GM23338 (cell line): ENCODE measurements at regions not wholly inside any gene's neighbourhood (a gene's known extent, or its start where the extent isn't known, plus 50 kb on each side); places are given as distances from the start of the nearest gene placed in this dataset.
"Not testable (repeated sequence)": the region's sequence is repeated elsewhere in the genome, so short reads cannot be mapped to it uniquely, and the experiment has no call there.

Experiments
- ATAC-seq: fragments of 200-7000 bp; cut with Tn5 transposase; 3 replicates; pipeline ENCODE4 v1.9.1; 2020
- DNase-seq: peaks from one replicate; pipeline ENCODE4 v3.0.0-alpha.2; 2015; ENCODE audit warnings: low spot score
- H2AFZ ChIP-seq: fragments of 200-600 bp; sonication (generic); 2 replicates; pipeline ENCODE4 v1.8.0; 2016; ENCODE audit warnings: antibody characterized with exemption, mild to moderate bottlenecking, moderate library complexity
- H3F3A ChIP-seq: fragments of 200-600 bp; sonication (generic); replicated peaks from 2 replicates; pipeline ENCODE4 v1.8.0; 2017; ENCODE audit warnings: antibody characterized with exemption, mixed run types, low read depth
- H3K27ac ChIP-seq: fragments of 200-600 bp; sonication (generic); 2 replicates; pipeline ENCODE4 v1.6.1; 2016; ENCODE audit warnings: low read depth
- H3K27me3 ChIP-seq: fragments of 200-600 bp; sonication (generic); 2 replicates; pipeline ENCODE4 v1.8.0; 2016; ENCODE audit warnings: mild to moderate bottlenecking, mixed run types, moderate library complexity; ENCODE audit not compliant: insufficient read depth
- H3K36me3 ChIP-seq: fragments of 200-600 bp; sonication (generic); 2 replicates; pipeline ENCODE4 v1.8.0; 2016; ENCODE audit warnings: mild to moderate bottlenecking; ENCODE audit not compliant: insufficient read depth
- H3K4me1 ChIP-seq: fragments of 200-600 bp; sonication (generic); 2 replicates; pipeline ENCODE4 v1.8.0; 2016; ENCODE audit warnings: mild to moderate bottlenecking, moderate library complexity; ENCODE audit not compliant: insufficient read depth
- H3K4me2 ChIP-seq: fragments of 200-600 bp; sonication (generic); 2 replicates; pipeline ENCODE4 v1.7.1; 2017; ENCODE audit warnings: mixed run types
- H3K4me3 ChIP-seq: fragments of 200-600 bp; sonication (generic); 2 replicates; pipeline ENCODE4 v1.6.1; 2016; ENCODE audit warnings: mixed run types
- H3K79me2 ChIP-seq: fragments of 200-600 bp; sonication (generic); replicated peaks from 2 replicates; pipeline ENCODE4 v1.8.0; 2017; ENCODE audit warnings: mild to moderate bottlenecking; ENCODE audit not compliant: insufficient read depth
- H3K9me2 ChIP-seq: fragments of 200-600 bp; sonication (generic); 2 replicates; pipeline ENCODE4 v1.8.0; 2017; ENCODE audit not compliant: insufficient read depth
- H4K20me1 ChIP-seq: fragments of 200-600 bp; sonication (generic); replicated peaks from 2 replicates; pipeline ENCODE4 v1.8.0; 2017; ENCODE audit warnings: mild to moderate bottlenecking; ENCODE audit not compliant: insufficient read depth
- H3K27ac Mint-ChIP-seq: 2 replicates; pipeline ENCODE4 v1.8.0; 2020; ENCODE audit warnings: inconsistent platforms, mild to moderate bottlenecking, moderate library complexity, mixed read lengths
- H3K27me3 Mint-ChIP-seq: 3 replicates; pipeline ENCODE4 v1.8.0; 2022; ENCODE audit warnings: low read depth, mild to moderate bottlenecking, moderate library complexity, mixed read lengths, inconsistent platforms; ENCODE audit not compliant: insufficient read depth, poor library complexity
- H3K36me3 Mint-ChIP-seq: 3 replicates; pipeline ENCODE4 v1.8.0; 2021; ENCODE audit warnings: low read depth, mild to moderate bottlenecking, inconsistent platforms, moderate library complexity, mixed read lengths
- H3K4me1 Mint-ChIP-seq: 3 replicates; pipeline ENCODE4 v1.8.0; 2020; ENCODE audit warnings: mild to moderate bottlenecking, inconsistent platforms, mixed read lengths
- H3K4me3 Mint-ChIP-seq: 3 replicates; pipeline ENCODE4 v1.8.0; 2021; ENCODE audit warnings: moderate library complexity, mild to moderate bottlenecking, inconsistent platforms, mixed read lengths
- H3K9me3 Mint-ChIP-seq: 3 replicates; pipeline ENCODE4 v1.8.0; 2020; ENCODE audit warnings: moderate library complexity, mild to moderate bottlenecking, inconsistent platforms, mixed read lengths
- CTCF ChIP-seq, 2 experiments: fragments of 200-600 bp in 1 of 2; sonication (generic) in 1 of 2; conservative IDR thresholded peaks; 2 replicates each; pipeline versions ENCODE4 v1.5.1 to v1.6.1; 2016 to 2017; ENCODE audit warnings: antibody characterized with exemption in 2 of 2, low read depth in 2 of 2, mild to moderate bottlenecking in 2 of 2, moderate library complexity in 1 of 2
- EZH2 ChIP-seq: fragments of 200-600 bp; sonication (generic); IDR thresholded peaks from one replicate; pipeline ENCODE4 v1.8.0; 2017; ENCODE audit warnings: antibody characterized with exemption, mild to moderate bottlenecking, low read depth; ENCODE audit not compliant: unreplicated experiment
- EZH2phosphoT487 ChIP-seq: fragments of 200-600 bp; sonication (generic); IDR thresholded peaks from one replicate; pipeline ENCODE4 v1.8.1; 2018; ENCODE audit warnings: antibody characterized with exemption; ENCODE audit not compliant: unreplicated experiment
- JUNB ChIP-seq: IDR thresholded peaks from one replicate; pipeline ENCODE4 v1.6.1; 2016; ENCODE audit warnings: antibody characterized with exemption; ENCODE audit not compliant: unreplicated experiment
- POLR2AphosphoS5 ChIP-seq: IDR thresholded peaks from 2 replicates; pipeline ENCODE4 v1.6.1; 2016; ENCODE audit warnings: antibody characterized with exemption, low read depth
- REST ChIP-seq: IDR thresholded peaks from one replicate; pipeline ENCODE4 v1.6.1; 2018; ENCODE audit warnings: antibody characterized with exemption; ENCODE audit not compliant: unreplicated experiment
- STAT1 ChIP-seq: IDR thresholded peaks from one replicate; pipeline ENCODE4 v1.6.1; 2016; ENCODE audit warnings: antibody characterized with exemption; ENCODE audit not compliant: unreplicated experiment
- ZNF331 ChIP-seq: fragments of 250-450 bp; sonication (Bioruptor Pico); IDR thresholded peaks from 2 replicates; pipeline ENCODE4 v1.5.0; 2020; ENCODE audit warnings: low read depth, mild to moderate bottlenecking, moderate library complexity
- TF ChIP-seq, protein P1 (sequence below): fragments of 250-450 bp; sonication (Bioruptor Pico); IDR thresholded peaks from 2 replicates; pipeline ENCODE4 v1.5.0; 2020; ENCODE audit warnings: mild to moderate bottlenecking, moderate library complexity

- H3K4me3 Mint-ChIP-seq, H3K27ac ChIP-seq, H3K36me3 Mint-ChIP-seq, H4K20me1 ChIP-seq, H2AFZ ChIP-seq, H3K9me2 ChIP-seq, H3K27ac Mint-ChIP-seq, H3K4me3 ChIP-seq, H3K36me3 ChIP-seq, H3K79me2 ChIP-seq, H3K4me1 Mint-ChIP-seq, H3K4me2 ChIP-seq, H3K27me3 ChIP-seq, H3F3A ChIP-seq: not testable (repeated sequence)
- ATAC-seq (peak; percentile 41), DNase-seq (peak; percentile 54)
- H3K9me3 Mint-ChIP-seq = peaks cover 13% of the 10 kb centered on the region
- peaks cover 12% of the 10 kb centered on the region; the same call in 1 of the 2 replicates for H3K4me1 ChIP-seq
- peaks cover 11% of the 10 kb centered on the region for H3K27me3 Mint-ChIP-seq
- peak; percentile 56 to 78 for TF ChIP-seq CTCF (conservative IDR thresholded peaks at IDR 0.05; ENCODE audit: low read depth in 2 of 2)
These were observed 60.7 kb upstream of the PPP2R2D start for GRCh38 chr10:131839880-131840787.

DNA sequence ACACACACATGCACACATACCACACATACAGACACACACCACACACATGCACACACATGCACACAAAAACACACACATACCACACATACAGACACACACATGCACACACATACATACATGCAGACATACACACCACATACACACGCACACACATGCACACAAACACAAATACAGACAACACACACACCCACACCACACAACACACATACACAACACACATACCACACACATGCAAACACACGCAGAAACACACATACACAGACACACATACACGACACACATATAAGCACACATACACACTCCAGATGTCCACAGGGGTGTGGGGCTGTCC, 60.1 kb upstream of the PPP2R2D start:
- Histone ChIP-seq H3K9me2 (no peaks in the 10 kb centered on the region), H3K4me3 (no peak overlapping the region), H3K36me3 (no peaks in the 10 kb centered on the region), H3K79me2 (no peaks in the 10 kb centered on the region), H3K4me1 (peaks cover 8% of the 10 kb centered on the region; the same call in 1 of the 2 replicates), H2AFZ (no peak overlapping the region), H3K27me3 (no peaks in the 10 kb centered on the region), H3K27ac (no peak overlapping the region), H4K20me1 (no peaks in the 10 kb centered on the region), H3K4me2 (no peak overlapping the region), H3F3A (no peaks in the 10 kb centered on the region)
- Mint-ChIP-seq H3K27me3 (peaks cover 11% of the 10 kb centered on the region), H3K36me3 (peaks cover 4% of the 10 kb centered on the region; the same call in 2 of the 3 replicates), H3K4me1 (peaks cover 4% of the 10 kb centered on the region; the same call in 2 of the 3 replicates), H3K27ac (no peak overlapping the region), H3K9me3 (peaks cover 10% of the 10 kb centered on the region), H3K4me3 (no peak overlapping the region)
- ATAC-seq = no peak
- no peak for DNase-seq
- TF ChIP-seq, protein P1, sequence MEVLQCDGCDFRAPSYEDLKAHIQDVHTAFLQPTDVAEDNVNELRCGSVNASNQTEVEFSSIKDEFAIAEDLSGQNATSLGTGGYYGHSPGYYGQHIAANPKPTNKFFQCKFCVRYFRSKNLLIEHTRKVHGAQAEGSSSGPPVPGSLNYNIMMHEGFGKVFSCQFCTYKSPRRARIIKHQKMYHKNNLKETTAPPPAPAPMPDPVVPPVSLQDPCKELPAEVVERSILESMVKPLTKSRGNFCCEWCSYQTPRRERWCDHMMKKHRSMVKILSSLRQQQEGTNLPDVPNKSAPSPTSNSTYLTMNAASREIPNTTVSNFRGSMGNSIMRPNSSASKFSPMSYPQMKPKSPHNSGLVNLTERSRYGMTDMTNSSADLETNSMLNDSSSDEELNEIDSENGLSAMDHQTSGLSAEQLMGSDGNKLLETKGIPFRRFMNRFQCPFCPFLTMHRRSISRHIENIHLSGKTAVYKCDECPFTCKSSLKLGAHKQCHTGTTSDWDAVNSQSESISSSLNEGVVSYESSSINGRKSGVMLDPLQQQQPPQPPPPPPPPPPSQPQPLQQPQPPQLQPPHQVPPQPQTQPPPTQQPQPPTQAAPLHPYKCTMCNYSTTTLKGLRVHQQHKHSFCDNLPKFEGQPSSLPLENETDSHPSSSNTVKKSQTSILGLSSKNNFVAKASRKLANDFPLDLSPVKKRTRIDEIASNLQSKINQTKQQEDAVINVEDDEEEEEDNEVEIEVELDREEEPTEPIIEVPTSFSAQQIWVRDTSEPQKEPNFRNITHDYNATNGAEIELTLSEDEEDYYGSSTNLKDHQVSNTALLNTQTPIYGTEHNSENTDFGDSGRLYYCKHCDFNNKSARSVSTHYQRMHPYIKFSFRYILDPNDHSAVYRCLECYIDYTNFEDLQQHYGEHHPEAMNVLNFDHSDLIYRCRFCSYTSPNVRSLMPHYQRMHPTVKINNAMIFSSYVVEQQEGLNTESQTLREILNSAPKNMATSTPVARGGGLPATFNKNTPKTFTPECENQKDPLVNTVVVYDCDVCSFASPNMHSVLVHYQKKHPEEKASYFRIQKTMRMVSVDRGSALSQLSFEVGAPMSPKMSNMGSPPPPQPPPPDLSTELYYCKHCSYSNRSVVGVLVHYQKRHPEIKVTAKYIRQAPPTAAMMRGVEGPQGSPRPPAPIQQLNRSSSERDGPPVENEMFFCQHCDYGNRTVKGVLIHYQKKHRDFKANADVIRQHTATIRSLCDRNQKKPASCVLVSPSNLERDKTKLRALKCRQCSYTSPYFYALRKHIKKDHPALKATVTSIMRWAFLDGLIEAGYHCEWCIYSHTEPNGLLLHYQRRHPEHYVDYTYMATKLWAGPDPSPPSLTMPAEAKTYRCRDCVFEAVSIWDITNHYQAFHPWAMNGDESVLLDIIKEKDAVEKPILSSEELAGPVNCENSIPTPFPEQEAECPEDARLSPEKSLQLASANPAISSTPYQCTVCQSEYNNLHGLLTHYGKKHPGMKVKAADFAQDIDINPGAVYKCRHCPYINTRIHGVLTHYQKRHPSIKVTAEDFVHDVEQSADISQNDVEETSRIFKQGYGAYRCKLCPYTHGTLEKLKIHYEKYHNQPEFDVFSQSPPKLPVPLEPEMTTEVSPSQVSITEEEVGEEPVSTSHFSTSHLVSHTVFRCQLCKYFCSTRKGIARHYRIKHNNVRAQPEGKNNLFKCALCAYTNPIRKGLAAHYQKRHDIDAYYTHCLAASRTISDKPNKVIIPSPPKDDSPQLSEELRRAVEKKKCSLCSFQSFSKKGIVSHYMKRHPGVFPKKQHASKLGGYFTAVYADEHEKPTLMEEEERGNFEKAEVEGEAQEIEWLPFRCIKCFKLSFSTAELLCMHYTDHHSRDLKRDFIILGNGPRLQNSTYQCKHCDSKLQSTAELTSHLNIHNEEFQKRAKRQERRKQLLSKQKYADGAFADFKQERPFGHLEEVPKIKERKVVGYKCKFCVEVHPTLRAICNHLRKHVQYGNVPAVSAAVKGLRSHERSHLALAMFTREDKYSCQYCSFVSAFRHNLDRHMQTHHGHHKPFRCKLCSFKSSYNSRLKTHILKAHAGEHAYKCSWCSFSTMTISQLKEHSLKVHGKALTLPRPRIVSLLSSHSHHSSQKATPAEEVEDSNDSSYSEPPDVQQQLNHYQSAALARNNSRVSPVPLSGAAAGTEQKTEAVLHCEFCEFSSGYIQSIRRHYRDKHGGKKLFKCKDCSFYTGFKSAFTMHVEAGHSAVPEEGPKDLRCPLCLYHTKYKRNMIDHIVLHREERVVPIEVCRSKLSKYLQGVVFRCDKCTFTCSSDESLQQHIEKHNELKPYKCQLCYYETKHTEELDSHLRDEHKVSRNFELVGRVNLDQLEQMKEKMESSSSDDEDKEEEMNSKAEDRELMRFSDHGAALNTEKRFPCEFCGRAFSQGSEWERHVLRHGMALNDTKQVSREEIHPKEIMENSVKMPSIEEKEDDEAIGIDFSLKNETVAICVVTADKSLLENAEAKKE (CRISPR knock-in tag) = no peak
- TF ChIP-seq REST = no peak
- TF ChIP-seq ZNF331 (CRISPR knock-in tag) = no peak
- no peak for TF ChIP-seq POLR2AphosphoS5
- TF ChIP-seq JUNB = no peak
- TF ChIP-seq EZH2 = no peak
- no peak for TF ChIP-seq EZH2phosphoT487
- no peak for TF ChIP-seq STAT1
